HG03175 (cell line): ENCODE measurements at regions not wholly inside any gene's neighbourhood (a gene's known extent, or its start where the extent isn't known, plus 50 kb on each side); places are given as distances from the start of the nearest gene placed in this dataset.
"Not testable (repeated sequence)": the region's sequence is repeated elsewhere in the genome, so short reads cannot be mapped to it uniquely, and the experiment has no call there.

ENCODE experiments used
- ATAC-seq: cut with Tn5 transposase; IDR thresholded peaks from one replicate; pipeline ENCODE4 v1.9.1; 2021; ENCODE audit warnings: mild to moderate bottlenecking, moderate library complexity; ENCODE audit not compliant: unreplicated experiment

DNA sequence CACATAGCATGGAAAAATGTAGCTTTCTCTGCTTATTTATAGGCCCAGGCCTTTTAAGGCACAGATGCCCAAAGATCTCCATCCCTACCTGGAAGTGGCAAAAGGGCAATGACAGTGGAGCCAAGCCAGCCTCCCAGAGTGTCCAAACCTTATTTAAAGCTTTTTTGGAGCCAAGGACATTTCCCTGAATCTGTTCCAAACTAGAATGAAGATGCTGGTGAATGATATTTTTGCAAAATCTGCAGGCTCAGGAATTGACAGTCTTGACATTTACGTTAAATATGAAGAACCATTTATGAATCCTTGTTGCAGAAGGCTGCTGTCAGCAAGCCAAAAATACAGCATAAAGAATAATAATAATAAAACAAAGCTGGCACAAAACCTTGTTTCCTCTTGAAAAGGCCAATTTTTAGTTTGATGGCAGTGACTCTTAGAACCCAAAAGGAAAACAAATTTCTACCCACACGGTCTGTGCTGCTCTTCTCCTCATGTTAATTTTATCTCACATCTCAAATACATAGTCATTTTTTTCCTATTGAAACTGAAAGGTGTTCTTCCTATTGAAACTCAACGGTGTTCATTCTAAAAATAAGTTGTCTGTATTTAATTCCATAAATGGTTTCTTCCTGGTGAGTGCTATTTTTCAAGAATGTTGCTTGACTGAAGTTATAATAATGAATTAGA is 206.3 kb upstream of the TBL1X start:
- ATAC-seq, result no peak

DNA sequence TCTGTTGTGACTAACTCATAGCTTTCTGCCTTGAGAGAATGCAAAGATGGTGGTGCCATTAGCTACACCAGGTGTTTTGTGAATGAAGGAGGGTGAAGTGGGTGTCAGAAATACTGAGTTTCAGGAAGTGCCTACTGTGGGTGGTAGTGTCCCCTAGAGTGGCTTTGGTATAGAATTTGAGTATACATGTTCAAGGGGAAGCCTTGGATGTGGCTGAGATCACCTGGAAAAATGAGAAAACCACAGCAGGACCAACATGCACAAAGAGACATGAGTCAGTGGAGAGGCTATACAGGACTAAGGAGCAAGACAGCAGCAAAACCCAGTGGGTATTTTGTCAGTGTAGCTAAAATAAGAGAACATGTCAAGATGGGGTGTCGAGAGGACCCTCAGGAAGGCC is 204.3 kb upstream of the TBL1X start:
- no peak for ATAC-seq

DNA sequence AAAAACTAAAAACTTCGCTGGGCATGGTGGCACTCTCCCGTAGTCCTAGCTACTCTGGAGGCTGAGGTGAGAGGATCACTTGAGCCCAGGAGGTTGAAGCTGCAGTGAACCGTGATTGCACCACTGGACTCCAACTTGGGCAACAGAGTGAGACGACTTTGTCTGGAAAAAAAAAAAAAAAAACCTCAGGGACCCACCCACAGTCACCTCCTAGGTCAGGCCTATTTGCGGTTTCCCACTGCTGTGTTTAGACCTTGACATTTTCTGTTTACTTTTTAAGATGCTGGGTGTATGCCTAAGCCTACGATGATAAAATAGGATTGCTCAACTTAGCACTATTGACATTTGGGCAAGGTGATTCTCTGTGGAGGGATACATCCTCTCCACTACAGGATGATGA is 197.4 kb upstream of the TBL1X start:
- ATAC-seq, result no peak

DNA sequence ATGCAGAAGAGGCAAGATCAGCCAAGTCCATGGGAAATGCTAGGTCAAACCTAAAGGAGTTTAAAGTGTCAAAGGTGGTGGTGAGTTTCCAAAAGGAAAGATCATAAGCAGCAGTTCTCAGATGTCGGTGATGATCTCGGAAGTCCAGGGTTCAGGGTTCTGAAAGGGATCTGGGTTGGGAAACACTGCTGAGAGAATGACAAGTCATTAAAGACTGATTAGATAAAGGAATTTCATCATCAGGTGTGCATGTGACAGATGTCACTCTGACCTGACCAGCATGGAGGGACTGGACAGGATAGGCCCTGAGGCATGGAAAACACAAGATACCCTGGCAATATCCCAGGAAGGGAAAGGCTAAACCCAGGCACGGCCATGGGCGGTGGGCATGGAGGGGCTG is 195.7 kb upstream of the TBL1X start:
- no peak for ATAC-seq

DNA sequence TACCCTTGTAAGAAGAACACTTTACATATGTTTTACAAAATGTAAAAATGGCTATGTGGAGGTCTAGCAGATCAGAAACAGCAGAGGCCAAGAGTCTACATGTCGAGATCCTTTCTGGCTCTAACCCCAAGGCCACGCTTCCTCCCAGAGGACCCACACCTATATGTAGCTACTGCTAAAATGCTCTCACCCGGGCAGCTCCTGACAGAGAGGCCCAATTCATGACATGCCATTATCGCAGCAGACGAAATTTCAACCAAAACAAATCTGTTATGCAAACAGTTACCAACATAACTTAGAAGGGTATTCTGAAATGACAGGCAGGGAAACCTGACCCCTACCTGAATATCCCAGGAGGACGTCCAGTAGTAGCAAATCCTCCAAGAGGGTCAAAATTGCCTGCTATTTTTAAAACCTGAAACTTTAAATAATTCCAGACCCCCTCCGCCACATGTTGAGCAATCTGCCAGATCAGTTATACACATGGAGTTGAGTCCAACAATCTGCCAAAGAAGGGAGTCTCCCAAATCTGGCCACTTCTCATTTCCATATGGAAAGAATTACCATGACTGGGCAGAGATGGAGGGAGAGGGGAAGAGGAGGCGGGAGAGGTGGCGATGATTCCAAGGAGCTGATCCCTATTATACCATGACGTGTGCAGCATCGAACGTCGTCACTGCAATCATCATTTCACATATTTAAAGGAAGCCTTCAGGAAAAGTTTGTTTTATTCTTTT is 192.9 kb upstream of the TBL1X start:
- no peak for ATAC-seq

DNA sequence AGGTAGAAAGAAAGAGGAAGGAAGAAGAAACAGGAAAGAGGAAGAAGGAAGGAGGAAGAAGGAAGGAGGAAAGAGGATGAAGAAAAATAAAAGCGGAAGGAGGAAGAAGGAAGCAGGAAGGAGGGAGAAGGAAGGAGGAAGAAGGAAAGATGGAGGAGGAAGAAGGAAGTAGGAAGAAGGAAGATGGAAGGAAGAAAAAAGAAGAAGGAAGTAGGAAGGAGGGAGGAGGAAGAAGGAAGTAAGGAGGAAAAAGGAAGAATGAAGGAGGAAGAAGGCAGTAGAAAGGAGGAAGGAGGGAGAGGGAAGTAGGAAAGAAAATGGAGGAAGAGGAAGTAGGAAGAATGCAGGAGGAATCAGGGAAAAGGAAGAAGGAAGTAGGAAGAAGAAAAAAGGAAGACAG is 191.1 kb upstream of the TBL1X start:
- ATAC-seq, result no peak

DNA sequence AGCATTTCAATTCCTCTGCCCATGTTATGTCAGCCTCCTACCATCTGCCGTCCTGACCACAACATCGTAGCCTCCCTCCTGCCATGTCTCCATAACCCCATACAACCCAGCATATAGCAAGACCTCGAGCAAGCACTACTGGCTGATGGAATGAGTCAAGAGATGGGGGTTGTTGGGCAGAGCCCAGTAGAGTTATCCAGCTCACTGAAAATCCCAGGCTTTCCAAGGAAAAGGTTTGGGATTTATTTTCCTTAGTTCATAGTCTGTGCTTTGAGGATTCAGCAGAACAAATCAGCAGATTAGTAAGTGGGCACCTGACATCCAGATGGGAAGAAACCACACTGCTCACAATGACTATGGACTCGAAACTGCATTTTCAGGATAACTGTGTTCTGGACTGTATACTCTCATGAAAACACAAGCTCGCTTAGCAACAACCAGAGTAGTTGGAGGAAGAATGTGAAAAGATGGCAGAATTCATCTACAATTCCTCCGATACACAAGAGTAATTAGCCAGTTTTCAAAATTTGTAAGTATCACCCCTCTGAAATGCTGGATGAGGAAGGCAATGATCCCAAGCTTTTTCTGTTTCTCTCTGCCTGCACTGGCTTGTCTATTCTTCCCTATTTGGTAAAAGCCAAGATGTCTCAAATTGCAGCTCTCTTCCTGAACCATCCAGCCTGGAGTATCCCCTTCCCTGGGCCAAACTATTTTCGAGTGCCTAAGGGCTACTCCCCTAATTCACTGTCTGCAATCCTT is 186.2 kb upstream of the TBL1X start:
- no peak for ATAC-seq

DNA sequence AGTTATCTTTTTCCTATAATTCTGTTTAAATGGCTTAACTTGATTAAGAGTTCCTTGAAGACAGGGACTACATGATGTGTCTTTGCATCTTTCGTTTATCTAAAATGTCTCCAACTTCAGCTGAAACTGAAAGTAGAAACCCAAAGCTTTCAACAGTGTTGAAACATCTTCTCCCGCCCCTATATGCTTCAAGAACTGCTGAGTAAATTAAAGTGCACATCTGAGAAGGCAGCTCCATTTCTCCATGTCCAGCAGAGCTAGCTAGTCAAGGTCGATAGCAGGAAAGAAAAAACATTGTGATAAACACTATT is 185.7 kb upstream of the TBL1X start:
- no peak for ATAC-seq

DNA sequence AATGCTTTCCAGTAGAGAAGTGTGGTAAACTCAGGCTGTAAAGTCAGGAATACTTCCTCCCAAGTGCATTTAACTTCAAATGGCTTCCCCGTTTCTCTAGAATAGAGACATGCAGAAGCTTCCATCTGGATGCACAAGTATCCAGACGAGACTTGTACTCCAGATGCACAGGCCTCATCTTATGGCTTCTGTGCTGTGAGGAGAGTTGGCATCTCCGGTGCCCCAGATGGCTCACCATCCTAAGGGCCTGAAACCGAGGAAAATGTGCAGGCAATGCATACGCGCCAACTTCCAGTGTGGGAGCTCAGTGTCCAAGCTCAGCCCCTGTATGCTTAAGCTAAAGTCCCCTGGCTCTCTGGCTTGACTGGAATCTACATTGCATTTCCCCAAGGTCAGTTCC is 184.0 kb upstream of the TBL1X start:
- no peak for ATAC-seq

DNA sequence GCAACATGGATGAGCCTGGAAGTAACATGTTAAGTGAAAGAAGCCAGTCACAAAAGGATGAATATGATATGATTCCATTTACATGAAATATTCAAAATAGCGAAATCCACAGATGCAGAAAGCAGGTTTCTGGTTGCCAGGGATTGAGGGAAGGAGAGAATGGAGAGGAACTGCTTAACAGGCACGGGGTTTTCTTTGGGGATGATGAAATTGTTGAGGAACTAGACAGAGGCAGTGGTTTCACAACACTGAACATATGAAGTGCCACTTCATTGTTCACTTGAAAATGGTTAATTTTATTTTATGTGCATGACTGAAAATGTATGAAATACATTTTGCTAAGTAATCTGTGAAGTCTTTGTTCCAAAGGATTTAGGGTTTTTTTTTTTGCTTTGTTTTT is 182.5 kb upstream of the TBL1X start:
- no peak for ATAC-seq

DNA sequence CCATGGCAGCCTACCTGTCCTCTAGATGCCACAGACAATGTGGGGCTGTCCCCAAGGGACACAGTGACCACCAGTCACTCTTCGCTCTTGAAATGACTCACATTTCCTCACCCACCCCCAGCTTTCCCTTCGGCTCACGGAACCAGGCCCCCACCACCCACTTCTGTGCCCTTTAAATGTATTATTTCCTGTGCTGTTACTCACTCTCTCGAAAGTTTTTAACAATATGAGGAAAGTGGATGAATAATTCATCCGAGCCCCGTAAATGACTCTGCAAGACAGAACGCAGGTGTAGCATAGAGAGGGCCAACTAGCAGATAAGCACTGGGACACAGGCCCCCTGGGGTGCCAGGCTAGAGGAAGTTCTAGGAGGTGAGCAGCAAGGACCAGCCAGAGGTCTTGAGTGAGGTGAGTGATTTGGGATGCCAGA is 179.5 kb upstream of the TBL1X start:
- peak; percentile 55 for ATAC-seq

DNA sequence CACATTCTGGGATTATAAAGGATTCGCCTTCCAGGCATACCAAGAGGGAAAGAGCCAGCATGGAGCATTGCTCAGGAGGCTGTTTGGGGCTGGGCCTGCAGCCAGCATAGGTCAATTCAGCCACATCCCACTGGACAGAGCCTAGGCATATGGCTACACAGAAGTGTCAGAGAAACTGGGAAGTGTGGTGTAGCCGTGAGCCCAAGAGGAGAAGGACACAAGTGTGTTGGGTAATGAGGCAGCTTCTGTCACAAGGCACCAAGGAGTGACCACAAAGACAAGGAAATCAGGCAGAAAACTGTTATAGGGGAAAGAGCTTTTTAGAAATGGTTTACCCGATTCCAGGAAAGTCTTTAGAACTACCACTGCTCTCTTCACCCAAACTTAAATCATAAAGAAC is 178.6 kb upstream of the TBL1X start:
- no peak for ATAC-seq

DNA sequence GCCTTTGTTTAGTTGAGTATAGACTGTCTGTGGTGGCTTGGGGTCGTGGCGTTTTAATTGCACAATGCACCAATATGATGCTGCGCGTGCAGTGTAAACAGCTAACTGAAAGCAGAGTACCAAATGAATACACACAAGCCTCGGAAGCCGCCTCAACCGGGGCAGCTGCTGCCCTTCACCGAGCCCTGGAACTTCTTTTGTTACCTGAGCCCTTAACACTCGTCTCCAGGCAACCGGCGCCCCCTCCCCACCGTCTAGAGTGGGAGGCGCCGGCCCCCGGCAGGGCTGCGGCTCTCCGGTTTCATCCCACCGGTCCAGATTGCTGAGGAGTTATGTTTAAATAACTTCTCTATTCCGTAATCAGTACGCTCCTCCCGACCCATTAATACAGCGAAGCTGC is 173.2 kb upstream of the TBL1X start:
- ATAC-seq, result no peak

DNA sequence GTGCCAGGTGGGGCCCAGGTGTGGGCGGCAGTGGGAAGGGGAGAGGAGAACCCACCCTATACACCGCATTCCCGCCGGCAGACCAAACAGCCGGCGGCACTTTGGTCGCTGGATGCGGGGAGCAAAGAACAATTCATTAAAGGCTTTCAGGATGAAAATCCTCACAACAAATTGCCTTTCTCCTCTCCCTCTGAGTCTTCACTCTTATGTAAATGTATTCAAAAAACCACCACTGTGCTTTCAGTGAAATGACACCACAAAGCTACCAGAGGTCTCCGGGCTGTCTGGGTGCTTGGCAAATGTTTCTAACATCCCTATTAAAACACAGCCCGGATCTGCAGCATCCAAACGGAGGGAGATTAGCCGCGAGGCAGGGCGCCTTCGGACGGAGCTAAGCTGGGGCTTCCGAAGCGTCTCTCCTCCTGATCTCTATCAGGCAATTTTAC is 171.8 kb upstream of the TBL1X start:
- no peak for ATAC-seq

DNA sequence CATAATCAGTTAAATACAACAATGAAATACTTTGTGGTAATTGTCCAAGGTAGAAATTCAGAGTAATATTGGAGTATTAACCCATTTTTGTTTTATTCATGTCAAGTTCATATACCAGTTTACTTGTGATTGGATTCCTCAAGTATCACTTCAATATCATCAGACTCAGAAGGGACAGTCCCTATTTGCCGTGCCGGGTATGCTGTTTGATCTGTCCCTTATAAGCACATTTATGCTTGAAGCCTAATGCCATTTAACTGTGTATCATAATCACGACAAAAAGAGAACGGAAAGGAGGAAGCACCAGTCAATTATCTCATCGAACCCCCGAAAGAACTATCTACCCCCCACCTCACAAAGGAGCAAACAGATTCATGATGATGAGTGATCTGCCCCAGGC is 171.0 kb upstream of the TBL1X start:
- no peak for ATAC-seq

DNA sequence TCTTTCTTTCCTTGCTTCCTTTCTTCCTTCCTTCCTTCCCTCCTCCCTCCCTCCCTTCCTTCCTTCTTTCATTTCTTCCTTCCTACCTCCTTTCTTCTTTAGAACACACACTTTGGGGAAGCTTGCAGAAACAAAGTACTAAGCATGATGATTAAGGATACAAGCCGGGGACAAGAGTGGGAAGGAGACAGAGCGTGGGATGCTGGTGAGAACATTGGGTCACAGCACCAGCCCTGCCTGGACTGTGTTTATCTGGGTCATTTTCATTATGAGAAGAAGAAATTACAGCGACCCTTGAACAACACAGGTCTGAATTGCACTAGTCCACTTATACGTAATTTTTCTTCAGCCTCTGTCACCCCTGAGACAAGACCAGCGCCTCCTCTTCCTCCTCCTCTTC is 169.3 kb upstream of the TBL1X start:
- ATAC-seq, result no peak

DNA sequence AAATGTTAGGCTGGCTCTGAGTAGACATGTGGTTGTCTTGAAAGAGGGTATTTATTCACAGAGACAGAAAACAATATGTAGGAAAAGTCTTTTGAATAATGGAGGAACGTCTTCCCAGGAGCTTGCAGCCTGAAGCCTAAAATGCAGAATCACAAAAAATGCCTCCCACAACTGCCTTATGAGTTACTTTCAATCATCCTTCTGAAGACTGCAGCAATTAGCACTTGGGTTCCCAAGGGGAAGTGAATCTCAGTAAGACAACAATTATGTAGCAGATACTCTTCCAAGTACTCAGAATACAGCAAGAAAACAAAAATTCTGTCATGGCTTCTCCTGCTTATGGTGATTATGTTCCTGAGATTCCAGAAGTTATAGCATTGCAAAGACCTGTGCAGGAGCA is 166.6 kb upstream of the TBL1X start:
- ATAC-seq, result no peak

DNA sequence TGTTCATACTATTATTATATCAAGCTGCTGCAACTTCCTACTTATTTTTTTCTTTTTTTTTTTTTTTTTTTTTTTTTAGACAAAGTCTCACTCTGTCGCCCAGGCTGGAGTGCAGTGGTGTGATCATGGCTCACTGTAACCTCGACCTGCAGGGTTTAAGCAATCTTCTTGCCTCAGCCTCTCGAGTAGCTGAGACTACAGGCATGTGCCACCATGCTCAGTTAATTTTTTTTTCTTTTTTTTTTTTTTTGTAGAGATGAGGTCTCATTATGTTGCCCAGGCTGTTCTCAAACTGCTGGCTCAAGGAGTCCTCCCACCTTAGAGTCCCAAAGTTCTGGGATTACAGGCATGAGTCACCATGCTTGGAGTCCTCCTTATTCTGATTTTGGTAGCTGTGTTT is 165.2 kb upstream of the TBL1X start:
- not testable (repeated sequence) for ATAC-seq

DNA sequence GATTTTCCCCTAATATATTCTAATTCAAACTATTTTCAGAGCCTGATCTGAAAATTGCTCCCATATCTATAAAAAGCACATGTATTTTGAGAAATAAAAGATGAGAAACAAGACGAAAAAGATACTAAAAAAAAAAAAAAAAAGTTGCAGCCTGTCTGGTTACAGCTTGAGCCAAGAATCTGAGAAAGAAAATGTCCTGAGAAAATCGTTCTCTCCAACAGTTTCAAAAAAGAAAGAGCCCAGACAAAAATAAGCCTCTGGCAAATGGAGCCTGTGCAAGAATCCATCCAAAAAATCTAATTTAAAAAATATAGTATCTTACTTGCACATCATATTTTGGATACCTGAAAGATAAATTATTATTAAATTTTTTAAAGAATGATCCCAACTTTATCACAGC is 163.0 kb upstream of the TBL1X start:
- ATAC-seq, result no peak

DNA sequence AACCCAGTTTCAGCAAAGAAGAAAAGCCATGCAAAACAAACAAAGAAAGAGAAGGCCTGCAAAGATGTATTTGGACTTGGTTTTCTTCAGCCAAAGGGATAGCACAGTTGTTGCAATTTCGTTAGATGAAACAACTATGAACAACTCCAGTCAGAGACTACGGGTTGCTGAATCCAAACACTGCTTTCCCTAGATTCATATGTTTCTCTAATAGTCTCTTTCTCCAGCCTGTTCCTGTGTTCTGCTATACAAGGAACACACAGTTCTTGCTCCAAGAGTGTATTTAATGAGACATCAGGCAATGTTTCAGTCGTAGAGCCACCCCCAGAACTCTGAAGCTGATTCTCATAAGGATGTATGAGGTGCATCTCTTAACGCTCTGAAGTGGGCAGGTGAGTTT is 162.5 kb upstream of the TBL1X start:
- ATAC-seq, result no peak

DNA sequence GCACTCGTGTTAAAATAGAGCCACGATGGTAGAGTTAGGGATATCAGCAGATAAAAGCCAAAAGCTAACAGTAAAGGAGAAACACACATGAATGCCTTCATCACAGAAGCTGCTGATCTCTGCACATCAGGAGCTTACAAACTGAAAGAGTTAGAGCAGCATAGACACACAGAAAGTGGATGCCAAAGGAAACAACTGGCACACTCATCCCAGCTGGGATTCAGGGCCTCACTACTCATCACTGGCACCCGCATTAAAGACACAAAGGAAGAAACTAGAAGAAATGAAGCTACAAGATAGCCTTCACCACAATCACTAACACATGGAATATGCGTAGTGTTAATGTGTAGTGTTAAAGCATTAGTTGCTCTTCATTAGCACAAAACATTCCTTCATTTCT is 156.4 kb upstream of the TBL1X start:
- no peak for ATAC-seq

DNA sequence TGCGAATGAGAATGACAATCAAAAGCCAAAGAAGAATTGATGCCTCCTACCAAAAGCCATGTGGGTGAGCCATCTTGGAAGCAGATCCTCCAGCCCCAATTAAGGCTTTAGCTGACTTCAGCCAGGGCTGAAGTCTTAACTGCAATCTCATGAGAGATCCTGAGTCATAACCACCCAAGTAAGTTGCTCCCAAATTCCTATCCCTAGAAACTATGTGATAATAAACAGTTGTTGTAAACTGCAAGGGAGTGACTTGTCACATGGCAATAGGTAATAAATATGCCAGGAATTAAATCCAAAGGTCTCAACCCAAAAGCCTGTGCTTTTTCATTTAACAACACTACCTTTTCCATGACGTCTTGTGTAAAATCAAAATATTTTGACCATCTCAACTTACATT is 154.2 kb upstream of the TBL1X start:
- no peak for ATAC-seq
